Activated naive CD4-positive, alpha-beta T cell treated with anti-CD3 and anti-CD28 coated beads, Interleukin-2, amount 10 ng/mL, durations not matched to agents 7 days and 5 days (primary cell): ENCODE measurements at regions not wholly inside any gene's neighbourhood (a gene's known extent, or its start where the extent isn't known, plus 50 kb on each side); places are given as distances from the start of the nearest gene placed in this dataset.
"Not testable (repeated sequence)": the region's sequence is repeated elsewhere in the genome, so short reads cannot be mapped to it uniquely, and the experiment has no call there.

Experiments
- CTCF ChIA-PET: fragments of 350-600 bp; sonication (Branson Sonifier 250); formaldehyde crosslinking; loops from one replicate; lab custom pipeline; 2021; ENCODE audit warnings: antibody characterized with exemption; lab: Charles Lee
- DNase-seq: peaks from one replicate; pipeline ENCODE4 v3.0.0-alpha.2; 2020
- H3K27ac Mint-ChIP-seq: one replicate; pipeline ENCODE4 v1.8.0; 2021; ENCODE audit warnings: mild to moderate bottlenecking, moderate library complexity, mixed read lengths
- H3K27me3 Mint-ChIP-seq: one replicate; pipeline ENCODE4 v1.8.0; 2021; ENCODE audit warnings: mild to moderate bottlenecking, mixed read lengths
- H3K36me3 Mint-ChIP-seq: one replicate; pipeline ENCODE4 v1.8.0; 2021; ENCODE audit warnings: mixed read lengths
- H3K4me1 Mint-ChIP-seq: one replicate; pipeline ENCODE4 v1.8.0; 2021; ENCODE audit warnings: mixed read lengths
- H3K4me3 Mint-ChIP-seq: one replicate; pipeline ENCODE4 v1.8.0; 2021; ENCODE audit warnings: mild to moderate bottlenecking, moderate library complexity, mixed read lengths
- H3K9me3 Mint-ChIP-seq: one replicate; pipeline ENCODE4 v1.8.0; 2021; ENCODE audit warnings: mixed read lengths

DNA sequence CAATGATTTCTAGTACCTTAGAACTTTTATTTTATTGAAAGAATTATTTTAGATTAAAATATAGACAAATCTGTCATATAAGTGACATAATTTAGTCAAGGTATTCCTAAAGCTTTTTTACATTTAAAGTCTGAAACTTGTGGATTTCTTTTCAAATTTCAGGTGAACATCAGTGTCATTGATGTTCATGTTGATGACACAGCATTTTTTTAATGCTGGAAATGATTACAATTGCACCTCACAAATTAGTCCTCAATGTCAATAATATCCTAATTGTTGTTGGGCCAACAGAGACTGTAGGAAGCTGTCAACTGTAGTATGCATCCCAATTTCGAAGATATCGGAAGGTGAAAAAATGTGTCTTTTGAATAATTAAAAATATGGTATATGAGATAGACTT lies 214.4 kb upstream of the ARL4C start:
- DNase-seq = no peak
- Mint-ChIP-seq H3K27me3 (no peaks in the 10 kb centered on the region), H3K4me1 (no peaks in the 10 kb centered on the region), H3K27ac (no peak overlapping the region), H3K9me3 (no peaks in the 10 kb centered on the region), H3K36me3 (no peaks in the 10 kb centered on the region), H3K4me3 (no peak overlapping the region)
- CTCF ChIA-PET = no interaction called here

DNA sequence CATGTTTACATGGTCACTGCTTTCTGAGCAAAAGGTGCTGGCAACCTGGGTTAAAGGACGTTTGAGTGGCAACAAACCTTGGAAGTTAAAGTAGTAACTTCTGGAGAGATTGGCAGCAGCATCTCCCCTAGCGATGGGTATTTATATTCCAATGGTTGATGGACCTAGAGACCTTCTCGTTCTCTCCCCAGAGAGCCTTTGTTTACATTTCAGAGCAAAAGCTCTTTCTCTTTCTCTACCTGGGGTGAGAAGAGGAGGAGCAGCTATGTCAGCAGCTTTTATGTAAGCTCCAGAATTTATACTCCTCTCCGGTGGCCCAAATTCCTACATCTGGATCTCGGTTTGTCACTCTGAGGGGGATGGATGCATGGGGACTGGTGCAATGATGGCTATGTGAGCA lies 213.7 kb upstream of the ARL4C start:
- no peak overlapping the region for H3K27ac Mint-ChIP-seq
- CTCF ChIA-PET = no interaction called here
- no peaks in the 10 kb centered on the region for H3K36me3 Mint-ChIP-seq
- no peak overlapping the region for H3K4me3 Mint-ChIP-seq
- no peaks in the 10 kb centered on the region for H3K4me1 Mint-ChIP-seq
- no peaks in the 10 kb centered on the region for H3K27me3 Mint-ChIP-seq
- H3K9me3 Mint-ChIP-seq = no peaks in the 10 kb centered on the region
- no peak for DNase-seq

DNA sequence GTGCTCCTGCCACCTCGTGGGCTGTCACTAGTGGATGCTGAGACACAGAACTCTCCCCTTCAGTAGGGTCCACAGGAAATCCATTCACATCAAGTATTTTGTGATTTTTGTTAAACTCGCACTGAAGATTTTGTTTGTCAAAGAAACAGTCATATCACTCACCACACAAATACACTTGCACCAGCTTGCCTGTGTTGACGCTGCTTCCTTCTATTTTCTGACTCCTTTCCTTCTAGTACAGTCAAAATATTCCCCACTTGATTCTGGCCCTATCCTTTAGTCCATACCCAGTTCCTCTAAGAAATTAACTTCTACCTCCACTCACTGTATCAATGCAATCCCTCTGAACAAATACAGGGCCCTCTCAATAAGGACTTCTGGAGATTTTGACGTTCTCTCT lies 213.2 kb upstream of the ARL4C start:
- no peak for DNase-seq
- Mint-ChIP-seq H3K9me3 (no peaks in the 10 kb centered on the region), H3K27ac (no peak overlapping the region), H3K4me1 (no peaks in the 10 kb centered on the region), H3K27me3 (no peaks in the 10 kb centered on the region), H3K36me3 (no peaks in the 10 kb centered on the region), H3K4me3 (no peak overlapping the region)
- CTCF ChIA-PET = no interaction called here

DNA sequence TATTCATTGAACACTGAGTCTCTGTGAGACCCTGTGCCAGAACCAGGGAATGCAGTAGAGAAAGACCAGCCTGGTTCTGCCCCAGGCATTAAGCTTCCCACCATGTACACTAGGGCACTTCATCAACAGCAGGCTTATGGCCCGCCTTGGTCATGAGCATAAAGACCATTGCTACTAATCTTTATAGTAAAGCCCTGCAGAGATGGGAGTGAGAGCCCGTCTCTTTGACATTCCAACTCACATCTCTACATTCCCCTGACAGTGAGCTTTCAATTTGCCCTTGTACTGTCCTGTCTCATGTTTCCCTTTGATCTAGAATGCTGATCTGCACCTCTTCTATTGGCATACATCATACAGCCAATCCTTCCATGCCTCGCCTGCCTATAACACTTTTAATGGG lies 211.8 kb upstream of the ARL4C start:
- H3K27ac Mint-ChIP-seq = no peak overlapping the region
- no peak overlapping the region for H3K4me3 Mint-ChIP-seq
- no peak for DNase-seq
- H3K36me3 Mint-ChIP-seq = no peaks in the 10 kb centered on the region
- no peaks in the 10 kb centered on the region for H3K27me3 Mint-ChIP-seq
- CTCF ChIA-PET = interaction anchor here (0.5 kb wide), 1 partner anchor 163 kb away, joined by 3 read pairs; no protein-coding TSS in a partner anchor
- H3K4me1 Mint-ChIP-seq = no peaks in the 10 kb centered on the region
- H3K9me3 Mint-ChIP-seq = no peaks in the 10 kb centered on the region

DNA sequence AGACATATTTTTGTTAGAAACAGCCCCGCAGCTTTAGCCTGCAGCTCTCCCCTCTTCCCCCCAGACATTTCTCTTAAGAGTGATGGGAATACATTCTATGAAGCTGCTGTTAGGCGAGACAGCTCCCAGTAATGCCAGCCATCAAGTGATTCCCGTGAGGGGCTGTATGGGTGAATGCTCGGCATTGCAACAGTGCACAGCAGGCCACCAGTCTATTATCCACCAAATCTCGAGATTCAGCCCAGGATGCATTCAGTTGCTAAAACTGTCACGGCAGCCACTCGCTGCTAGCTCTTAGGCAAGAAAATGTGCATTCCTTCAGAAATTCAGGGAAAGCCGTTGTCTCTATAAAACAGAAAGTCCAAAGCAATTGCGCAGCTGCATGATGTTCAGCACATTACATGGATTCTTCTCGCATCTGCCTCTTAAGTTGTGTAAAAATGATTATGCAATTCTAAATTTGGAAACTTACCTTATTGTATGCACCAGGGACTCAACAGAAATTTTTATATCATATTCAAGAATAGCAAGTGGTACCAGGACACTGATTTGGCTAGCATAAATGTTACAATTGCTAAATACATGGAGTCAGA lies 211.3 kb upstream of the ARL4C start:
- Mint-ChIP-seq H3K36me3 (no peaks in the 10 kb centered on the region), H3K4me3 (no peak overlapping the region), H3K27me3 (no peaks in the 10 kb centered on the region), H3K4me1 (no peaks in the 10 kb centered on the region), H3K9me3 (no peaks in the 10 kb centered on the region), H3K27ac (no peak overlapping the region)
- CTCF ChIA-PET = no interaction called here
- DNase-seq = no peak

DNA sequence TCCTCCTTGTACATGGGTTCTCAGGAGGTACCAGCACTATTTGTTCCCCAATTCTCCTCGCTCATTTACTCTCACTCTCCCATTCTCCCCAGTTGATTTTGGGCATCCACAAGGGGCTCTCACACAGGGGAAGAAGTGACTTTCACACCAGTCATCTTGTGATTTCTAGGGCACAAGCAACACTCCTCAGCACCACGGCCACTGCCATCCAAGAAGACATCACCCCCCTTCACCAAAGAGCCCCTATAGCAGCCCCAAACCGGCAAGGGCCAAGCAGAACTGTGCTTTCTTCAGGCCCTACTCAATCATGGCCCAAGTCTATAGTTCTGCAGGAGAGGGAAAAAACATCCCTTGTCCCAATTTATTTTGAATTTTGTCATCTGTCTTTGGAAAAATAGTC lies 209.2 kb upstream of the ARL4C start:
- CTCF ChIA-PET = no interaction called here
- H3K36me3 Mint-ChIP-seq = no peaks in the 10 kb centered on the region
- H3K4me3 Mint-ChIP-seq = no peak overlapping the region
- no peak for DNase-seq
- H3K27me3 Mint-ChIP-seq = peaks cover 4% of the 10 kb centered on the region
- H3K27ac Mint-ChIP-seq = no peak overlapping the region
- no peaks in the 10 kb centered on the region for H3K9me3 Mint-ChIP-seq
- no peaks in the 10 kb centered on the region for H3K4me1 Mint-ChIP-seq

DNA sequence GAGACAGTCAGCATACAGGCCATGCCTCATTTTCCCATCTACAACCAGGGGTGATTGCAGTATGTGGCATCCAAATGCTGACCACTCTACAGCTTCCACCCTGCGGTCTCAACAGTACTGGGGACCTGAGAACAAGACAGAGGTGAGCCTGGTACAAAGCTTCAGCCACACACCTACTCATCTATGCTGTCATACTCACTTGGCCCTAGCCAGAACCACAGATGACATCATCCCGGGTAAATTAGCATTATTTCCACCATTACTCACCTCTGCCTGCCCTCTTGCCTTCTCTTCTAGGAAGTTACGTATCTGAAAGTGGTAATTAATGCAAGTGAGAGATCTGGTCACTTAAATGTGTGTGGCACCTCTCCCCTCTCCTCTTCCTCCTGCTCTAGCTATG lies 208.2 kb upstream of the ARL4C start:
- Mint-ChIP-seq H3K27ac (no peak overlapping the region), H3K27me3 (peaks cover 4% of the 10 kb centered on the region), H3K4me1 (no peaks in the 10 kb centered on the region), H3K9me3 (no peaks in the 10 kb centered on the region), H3K36me3 (no peaks in the 10 kb centered on the region), H3K4me3 (no peak overlapping the region)
- DNase-seq = no peak
- CTCF ChIA-PET = interaction anchor here (0.9 kb wide), 1 partner anchor 27 kb away, joined by 3 read pairs; no protein-coding TSS in a partner anchor

DNA sequence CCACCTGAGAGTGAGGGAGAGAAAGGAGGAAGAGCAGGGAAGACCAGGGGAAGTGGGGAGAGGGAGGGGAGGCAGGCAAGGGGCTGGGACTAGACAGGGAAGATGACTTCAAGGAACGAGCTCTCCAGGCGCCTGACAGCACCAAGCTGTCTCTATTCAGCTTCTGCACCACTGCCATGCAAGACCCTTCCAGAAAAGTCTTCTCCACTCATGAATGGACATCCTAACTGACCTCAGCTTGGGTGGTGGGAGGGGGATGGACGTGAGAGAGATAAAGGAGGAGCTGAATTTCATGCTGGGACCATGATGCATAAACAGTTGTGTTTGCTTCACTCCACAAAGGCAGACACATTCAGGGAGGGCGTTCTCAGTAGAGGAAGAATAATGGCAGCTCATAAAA lies 206.4 kb upstream of the ARL4C start:
- CTCF ChIA-PET = no interaction called here
- Mint-ChIP-seq H3K36me3 (no peaks in the 10 kb centered on the region), H3K4me3 (no peak overlapping the region), H3K4me1 (no peaks in the 10 kb centered on the region), H3K27ac (no peak overlapping the region), H3K9me3 (peaks cover 4% of the 10 kb centered on the region), H3K27me3 (peaks cover 4% of the 10 kb centered on the region)
- no peak for DNase-seq

DNA sequence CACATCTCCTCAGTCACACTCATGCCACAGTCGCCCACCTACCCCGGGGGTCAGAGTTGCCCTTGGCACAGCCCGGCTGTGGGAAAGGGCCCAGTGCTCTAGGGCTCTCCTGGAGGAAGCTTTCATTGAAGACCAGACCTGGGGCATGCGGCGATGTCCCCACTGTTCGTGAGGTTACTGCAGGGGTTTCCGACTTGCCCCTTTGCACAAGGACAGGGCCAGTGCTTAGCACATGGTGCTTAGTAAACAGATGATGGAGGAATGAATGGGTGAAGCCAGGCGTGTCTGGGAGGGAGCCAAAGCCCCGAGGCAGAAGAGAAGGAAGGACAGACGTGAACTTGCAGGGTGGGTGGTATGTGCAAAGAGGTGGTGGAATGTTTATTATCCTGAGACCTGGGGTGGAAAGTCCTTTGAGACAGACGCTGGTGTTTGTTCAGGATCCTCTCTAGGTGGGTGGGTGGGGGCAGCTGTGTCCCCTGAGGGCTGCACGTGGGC lies 205.9 kb upstream of the ARL4C start:
- CTCF ChIA-PET = no interaction called here
- H3K4me1 Mint-ChIP-seq = no peaks in the 10 kb centered on the region

DNA sequence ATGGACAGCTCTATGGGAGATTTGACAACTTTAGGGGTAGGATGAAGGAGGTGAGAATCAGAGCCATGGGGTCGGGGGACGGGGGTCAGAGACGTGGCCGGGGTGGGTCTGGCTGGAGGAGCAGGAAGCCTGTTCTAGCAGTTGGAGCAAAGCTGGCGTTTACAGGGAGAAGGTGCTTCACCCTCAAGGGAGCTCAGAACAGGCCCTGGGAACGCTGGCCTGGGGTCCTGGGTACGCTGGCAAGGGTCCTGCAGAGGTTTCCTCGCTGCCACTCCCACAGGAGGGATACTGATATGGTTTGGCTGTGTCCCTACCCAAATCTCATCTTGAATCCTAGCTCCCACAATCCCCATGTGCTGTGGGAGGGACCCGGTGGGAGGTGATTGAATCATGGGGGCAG lies 205.0 kb upstream of the ARL4C start:
- H3K27me3 Mint-ChIP-seq = peaks cover 4% of the 10 kb centered on the region
- no peaks in the 10 kb centered on the region for H3K36me3 Mint-ChIP-seq
- H3K27ac Mint-ChIP-seq = no peak overlapping the region
- peaks cover 10% of the 10 kb centered on the region for H3K9me3 Mint-ChIP-seq
- H3K4me1 Mint-ChIP-seq = no peaks in the 10 kb centered on the region
- CTCF ChIA-PET = interaction anchor here (1.2 kb wide), 1 partner anchor 157 kb away, joined by 3 read pairs; no protein-coding TSS in a partner anchor
- no peak for DNase-seq
- H3K4me3 Mint-ChIP-seq = no peak overlapping the region

More for the DNA sequence above, 205.9 kb upstream of the ARL4C start:
- Mint-ChIP-seq H3K4me3 (no peak overlapping the region), H3K27ac (no peak overlapping the region), H3K9me3 (peaks cover 7% of the 10 kb centered on the region), H3K36me3 (no peaks in the 10 kb centered on the region), H3K27me3 (peaks cover 4% of the 10 kb centered on the region)
- no peak for DNase-seq

DNA sequence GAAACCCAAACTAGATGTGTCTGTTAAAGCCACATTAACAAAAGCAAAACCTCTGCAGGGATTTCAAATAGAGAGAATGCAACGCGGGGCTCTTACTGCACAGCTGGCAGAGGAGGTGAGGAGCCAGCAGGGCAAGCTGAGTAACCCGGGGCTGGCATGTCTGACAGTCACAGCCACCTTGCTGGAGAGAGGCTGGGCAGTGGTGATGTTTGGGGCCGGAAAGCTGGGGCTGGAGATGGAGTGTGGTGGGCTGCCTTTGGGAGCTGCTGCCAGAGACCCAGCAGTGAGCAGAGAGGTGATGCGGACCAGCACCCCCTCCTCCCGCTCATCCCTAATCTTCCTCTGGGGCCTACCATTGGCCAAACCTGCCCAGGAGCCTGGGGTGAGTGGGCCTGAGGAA lies 204.5 kb upstream of the ARL4C start:
- H3K4me1 Mint-ChIP-seq = no peaks in the 10 kb centered on the region
- H3K36me3 Mint-ChIP-seq = no peaks in the 10 kb centered on the region
- CTCF ChIA-PET = interaction anchor here (1.2 kb wide), 1 partner anchor 156 kb away, joined by 3 read pairs; no protein-coding TSS in a partner anchor
- peaks cover 4% of the 10 kb centered on the region for H3K27me3 Mint-ChIP-seq
- peaks cover 12% of the 10 kb centered on the region for H3K9me3 Mint-ChIP-seq
- no peak overlapping the region for H3K4me3 Mint-ChIP-seq
- H3K27ac Mint-ChIP-seq = no peak overlapping the region
- DNase-seq = no peak

DNA sequence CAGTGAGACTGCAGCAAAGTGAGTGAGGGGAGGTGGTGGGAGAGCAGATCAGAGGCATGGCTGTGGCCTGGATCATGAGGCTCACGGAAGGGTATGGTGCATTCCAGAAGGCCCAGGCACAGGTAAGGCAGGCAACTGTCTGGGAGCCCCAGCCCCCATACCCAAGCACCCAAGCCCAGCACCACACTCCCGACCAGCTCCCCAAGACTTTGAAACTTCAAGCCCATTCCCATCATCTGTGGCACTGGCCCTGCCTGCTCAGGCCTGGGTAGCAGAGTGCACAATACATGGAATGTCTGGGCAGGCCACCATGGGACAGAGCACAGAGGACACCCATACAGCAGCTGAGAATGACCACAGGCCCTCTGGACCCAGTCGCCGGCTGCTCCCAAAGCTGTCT lies 202.6 kb upstream of the ARL4C start:
- Mint-ChIP-seq H3K4me1 (no peaks in the 10 kb centered on the region), H3K27me3 (peaks cover 8% of the 10 kb centered on the region), H3K27ac (no peak overlapping the region), H3K4me3 (no peak overlapping the region), H3K9me3 (peaks cover 19% of the 10 kb centered on the region), H3K36me3 (peaks cover 2% of the 10 kb centered on the region)
- CTCF ChIA-PET = no interaction called here
- no peak for DNase-seq

DNA sequence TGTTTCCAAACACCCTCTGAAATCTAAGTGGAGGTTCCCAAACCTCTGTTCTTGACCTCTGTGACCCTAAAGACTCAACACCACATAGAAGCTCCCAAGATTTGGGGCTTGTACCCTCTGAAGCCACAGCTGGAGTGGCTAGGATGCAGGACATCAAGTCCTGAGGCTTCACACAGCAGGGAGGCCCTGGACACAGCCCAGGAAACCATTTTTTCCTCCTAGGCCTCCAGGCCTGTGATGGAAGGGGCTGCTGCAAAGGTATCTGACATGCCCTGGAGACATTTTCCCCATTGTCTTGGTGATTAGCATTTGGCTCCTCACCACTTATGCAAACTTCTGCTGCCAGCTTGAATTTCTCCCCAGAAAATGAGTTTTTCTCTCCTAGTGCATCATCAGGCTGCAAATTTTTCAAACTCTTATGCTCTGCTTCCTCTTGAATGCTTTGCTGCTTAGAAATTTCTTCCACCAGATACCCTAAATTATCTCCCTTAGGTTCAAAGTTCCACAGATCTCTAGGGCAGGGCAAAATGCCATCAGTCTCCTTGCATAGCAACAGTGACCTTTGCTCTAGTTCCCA lies 200.5 kb upstream of the ARL4C start:
- H3K4me1 Mint-ChIP-seq, H3K4me3 Mint-ChIP-seq, H3K36me3 Mint-ChIP-seq, H3K27me3 Mint-ChIP-seq, DNase-seq, CTCF ChIA-PET, H3K27ac Mint-ChIP-seq: not testable (repeated sequence)
- H3K9me3 Mint-ChIP-seq = peaks cover 19% of the 10 kb centered on the region

DNA sequence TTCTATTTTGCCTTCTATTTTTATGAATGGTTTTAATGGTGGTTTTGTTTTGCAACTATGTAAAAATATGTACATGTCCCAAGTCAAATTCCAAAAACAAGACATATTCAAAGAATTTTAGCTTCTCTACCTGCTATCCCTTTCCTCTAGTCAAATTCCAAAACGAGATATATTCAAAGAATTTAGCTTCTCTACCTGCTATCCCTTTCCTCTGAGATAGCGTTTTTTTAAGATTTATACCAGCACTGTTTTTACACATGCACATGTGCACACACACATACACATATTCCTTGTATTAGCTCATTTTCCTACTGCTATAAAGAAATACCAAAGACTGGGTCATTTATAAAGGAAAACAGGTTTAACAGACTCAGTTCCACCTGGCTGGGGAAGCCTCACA lies 199.1 kb upstream of the ARL4C start:
- H3K27ac Mint-ChIP-seq = no peak overlapping the region
- no peak overlapping the region for H3K4me3 Mint-ChIP-seq
- peaks cover 19% of the 10 kb centered on the region for H3K9me3 Mint-ChIP-seq
- peaks cover 6% of the 10 kb centered on the region for H3K27me3 Mint-ChIP-seq
- DNase-seq = no peak
- peaks cover 2% of the 10 kb centered on the region for H3K36me3 Mint-ChIP-seq
- no peaks in the 10 kb centered on the region for H3K4me1 Mint-ChIP-seq
- CTCF ChIA-PET = no interaction called here

DNA sequence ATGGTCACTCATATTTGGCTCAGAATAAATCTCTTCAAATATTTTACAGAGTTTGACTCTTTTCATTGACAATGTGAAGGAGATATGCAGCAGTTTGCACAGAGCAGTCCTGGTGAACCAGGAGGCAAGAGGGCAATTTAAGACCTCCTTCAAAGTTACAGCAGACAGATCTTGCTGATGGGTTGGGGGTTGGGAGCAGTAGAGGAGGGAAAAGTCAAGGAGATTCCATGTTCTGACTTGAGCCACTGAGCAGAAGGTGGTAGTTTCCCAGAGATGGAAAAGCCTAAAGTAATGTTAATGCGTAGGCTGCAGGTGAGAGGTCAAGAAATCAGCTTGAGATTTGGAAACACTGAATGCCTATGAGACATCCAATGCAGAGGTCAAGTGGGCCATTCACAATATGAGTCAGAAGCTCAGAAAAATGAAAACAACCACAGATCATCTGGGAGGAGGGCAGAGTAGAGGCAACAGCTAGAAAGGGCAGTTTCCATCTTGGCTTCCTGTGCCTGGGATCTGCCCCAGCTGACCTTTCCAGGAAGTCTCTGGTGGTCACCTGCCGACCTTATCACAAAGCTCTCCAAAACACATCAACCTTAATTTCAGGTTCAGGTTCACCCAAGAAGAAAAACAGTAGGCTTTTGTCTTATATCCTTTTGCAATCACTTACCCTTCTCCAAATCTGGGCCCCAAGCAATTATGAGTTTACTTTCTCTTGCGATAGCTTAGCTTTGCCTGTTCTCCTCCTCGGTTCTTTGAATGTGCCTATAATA lies 197.5 kb upstream of the ARL4C start:
- Mint-ChIP-seq H3K27me3 (peaks cover 6% of the 10 kb centered on the region), H3K36me3 (peaks cover 2% of the 10 kb centered on the region), H3K4me3 (no peak overlapping the region), H3K27ac (no peak overlapping the region), H3K9me3 (peaks cover 19% of the 10 kb centered on the region), H3K4me1 (no peaks in the 10 kb centered on the region)
- no peak for DNase-seq
- CTCF ChIA-PET = no interaction called here
